Stomach (tissue), 4 donors: ENCODE measurements at regions not wholly inside any gene's neighbourhood (a gene's known extent, or its start where the extent isn't known, plus 50 kb on each side); places are given as distances from the start of the nearest gene placed in this dataset.

Source experiments
- CTCF ChIP-seq, 7 experiments: fragments of 450-650 bp in 4 of 7; fragments of 200-600 bp in 3 of 7; sonication (generic) in 3 of 7; IDR thresholded peaks; one replicate each; pipeline ENCODE4 v1.5.1; 2016 to 2019; ENCODE audit warnings: antibody characterized with exemption in 7 of 7, control low read depth in 2 of 7, mild to moderate bottlenecking in 1 of 7
- EP300 ChIP-seq: sonication (generic); formaldehyde crosslinking; IDR thresholded peaks from one replicate; pipeline ENCODE4 v1.6.1; 2017; ENCODE audit warnings: antibody characterized with exemption
- POLR2A ChIP-seq, 4 donors: fragments of 450-650 bp; IDR thresholded peaks; one replicate each; pipeline ENCODE4 v1.6.1; 2016; ENCODE audit warnings: antibody characterized with exemption in 4 of 4, control low read depth in 2 of 4, mild to moderate bottlenecking in 1 of 4, moderate library complexity in 1 of 4
- POLR2AphosphoS5 ChIP-seq, 3 donors: sonication (generic); formaldehyde crosslinking; IDR thresholded peaks; one replicate each; pipeline ENCODE4 v1.6.1; 2016; ENCODE audit warnings: antibody characterized with exemption in 3 of 3

- TF ChIP-seq CTCF (IDR thresholded peaks at IDR 0.05) (no peak), EP300 (no peak), POLR2A (IDR thresholded peaks at IDR 0.05) (no peak), POLR2AphosphoS5 (IDR thresholded peaks at IDR 0.05) (no peak)
Measured at GRCh38 chr10:44832595-44833390, 78.3 kb upstream of the TMEM72 start.
